DND-41 (cell line): ENCODE measurements at regions not wholly inside any gene's neighbourhood (a gene's known extent, or its start where the extent isn't known, plus 50 kb on each side); places are given as distances from the start of the nearest gene placed in this dataset.

Experiments used
- ATAC-seq: fragments of 200-7000 bp; cut with Tn5 transposase; 3 replicates; pipeline ENCODE4 v1.9.1; 2021; ENCODE audit warnings: low read depth; ENCODE audit not compliant: insufficient read depth
- DNase-seq: peaks from one replicate; pipeline ENCODE4 v3.0.0-alpha.2; 2020
- H2AFZ ChIP-seq: 2 replicates; pipeline ENCODE4 v1.6.0; 2012; ENCODE audit warnings: low read depth, low read length
- H3K27ac ChIP-seq: 2 replicates; pipeline ENCODE4 v1.5.1; 2012; ENCODE audit warnings: low read length, inconsistent platforms
- H3K27me3 ChIP-seq: fragments of 200-600 bp; sonication (generic); 2 replicates; pipeline ENCODE4 v1.6.0; 2012; ENCODE audit warnings: low read length, mild to moderate bottlenecking, inconsistent platforms; ENCODE audit not compliant: insufficient read depth, poor library complexity
- H3K36me3 ChIP-seq: 2 replicates; pipeline ENCODE4 v1.5.1; 2012; ENCODE audit warnings: low read length, inconsistent platforms; ENCODE audit not compliant: insufficient read depth
- H3K4me1 ChIP-seq: 2 replicates; pipeline ENCODE4 v1.5.1; 2012; ENCODE audit warnings: mild to moderate bottlenecking, low read length; ENCODE audit not compliant: insufficient read depth
- H3K4me2 ChIP-seq: 2 replicates; pipeline ENCODE4 v1.6.0; 2012; ENCODE audit warnings: mild to moderate bottlenecking, moderate library complexity, low read length, inconsistent platforms; ENCODE audit not compliant: insufficient read depth
- H3K4me3 ChIP-seq, 2 experiments: fragments of 200-600 bp in 1 of 2; shearing (Covaris generic) in 1 of 2; 2 replicates each; pipeline ENCODE4 v1.5.1; 2012 to 2016; ENCODE audit warnings: inconsistent platforms in 2 of 2, low read length in 2 of 2, mild to moderate bottlenecking in 2 of 2, low read depth in 1 of 2, moderate library complexity in 1 of 2
- H3K79me2 ChIP-seq: 2 replicates; pipeline ENCODE4 v1.6.0; 2012; ENCODE audit warnings: low read length, inconsistent platforms; ENCODE audit not compliant: insufficient read depth
- H3K9ac ChIP-seq: 2 replicates; pipeline ENCODE4 v1.6.0; 2012; ENCODE audit warnings: low read depth, mild to moderate bottlenecking, inconsistent platforms, low read length, moderate library complexity
- H3K9me3 ChIP-seq: 2 replicates; pipeline ENCODE4 v1.5.1; 2012; ENCODE audit warnings: low read length, moderate library complexity, mild to moderate bottlenecking, inconsistent platforms; ENCODE audit not compliant: insufficient read depth, severe bottlenecking
- H4K20me1 ChIP-seq: 2 replicates; pipeline ENCODE4 v1.6.0; 2012; ENCODE audit warnings: low read length; ENCODE audit not compliant: insufficient read depth
- CTCF ChIP-seq: IDR thresholded peaks from 2 replicates; pipeline ENCODE4 v1.5.1; 2012; ENCODE audit warnings: borderline replicate concordance, low read length, moderate library complexity, mild to moderate bottlenecking; ENCODE audit not compliant: poor library complexity, severe bottlenecking; ENCODE audit errors: extremely low read depth
- EZH2 ChIP-seq: IDR thresholded peaks from 3 replicates; pipeline ENCODE4 v1.6.1; 2012; ENCODE audit warnings: borderline replicate concordance, low read depth, mild to moderate bottlenecking, moderate library complexity, low read length, inconsistent platforms; ENCODE audit not compliant: severe bottlenecking

GRCh38 chr16:63372283-63372682 lies 1336.0 kb upstream of the CDH8 start:
- Histone ChIP-seq H3K9ac (no peak overlapping the region), H3K36me3 (no peaks in the 10 kb centered on the region), H3K4me3 (no peak overlapping the region), H3K4me2 (no peak overlapping the region), H4K20me1 (no peaks in the 10 kb centered on the region), H3K9me3 (no peaks in the 10 kb centered on the region), H3K79me2 (no peaks in the 10 kb centered on the region), H3K4me1 (no peaks in the 10 kb centered on the region), H2AFZ (no peak overlapping the region), H3K27ac (no peak overlapping the region), H3K27me3 (no peaks in the 10 kb centered on the region)
- DNase-seq (no peak), ATAC-seq (no peak)
- no peak for TF ChIP-seq EZH2
- no peak for TF ChIP-seq CTCF

GRCh38 chr16:63365649-63366304 lies 1329.5 kb upstream of the CDH8 start:
- Histone ChIP-seq H3K4me1 (no peaks in the 10 kb centered on the region), H3K79me2 (no peaks in the 10 kb centered on the region), H3K9ac (no peak overlapping the region), H4K20me1 (no peaks in the 10 kb centered on the region), H2AFZ (no peak overlapping the region), H3K36me3 (no peaks in the 10 kb centered on the region), H3K27me3 (no peaks in the 10 kb centered on the region), H3K9me3 (no peaks in the 10 kb centered on the region), H3K4me2 (no peak overlapping the region), H3K27ac (no peak overlapping the region), H3K4me3 (no peak overlapping the region)
- TF ChIP-seq EZH2 (no peak), CTCF (no peak)
- ATAC-seq (no peak), DNase-seq (no peak)

GRCh38 chr16:63363738-63364137 lies 1327.5 kb upstream of the CDH8 start:
- Histone ChIP-seq H3K9me3 (no peaks in the 10 kb centered on the region), H4K20me1 (no peaks in the 10 kb centered on the region), H2AFZ (no peak overlapping the region), H3K4me3 (no peak overlapping the region), H3K4me1 (no peaks in the 10 kb centered on the region), H3K9ac (no peak overlapping the region), H3K27me3 (no peaks in the 10 kb centered on the region), H3K79me2 (no peaks in the 10 kb centered on the region), H3K36me3 (no peaks in the 10 kb centered on the region), H3K27ac (no peak overlapping the region), H3K4me2 (no peak overlapping the region)
- TF ChIP-seq CTCF: no peak
- TF ChIP-seq EZH2: no peak
- ATAC-seq (no peak), DNase-seq (no peak)
